NCI-H1092 (cell line): ENCODE measurements at regions not wholly inside any gene's neighbourhood (a gene's known extent, or its start where the extent isn't known, plus 50 kb on each side); places are given as distances from the start of the nearest gene placed in this dataset.

Source experiments
- DNase-seq: peaks from one replicate; lab custom pipeline; 2025; lab: John Stamatoyannopoulos, UW

GRCh38 chr12:88633312-88633711, 53.0 kb upstream of the KITLG start:
- DNase-seq: no peak

GRCh38 chr12:88630561-88630960, 50.3 kb upstream of the KITLG start:
- DNase-seq: no peak
